MM.1S (cell line): ENCODE measurements at regions not wholly inside any gene's neighbourhood (a gene's known extent, or its start where the extent isn't known, plus 50 kb on each side); places are given as distances from the start of the nearest gene placed in this dataset.

ENCODE experiments used
- DNase-seq: peaks from one replicate; pipeline ENCODE4 v3.0.0-alpha.2; 2015
- H2AFZ ChIP-seq: fragments of 300-600 bp; sonication (generic); 2 replicates; pipeline ENCODE4 v1.6.0; 2016; ENCODE audit warnings: antibody characterized with exemption, low read length
- H3F3A ChIP-seq: fragments of 300-600 bp; sonication (generic); 2 replicates; pipeline ENCODE4 v1.6.1; 2016; ENCODE audit warnings: mild to moderate bottlenecking, antibody characterized with exemption, low read length, moderate library complexity, mixed read lengths; ENCODE audit not compliant: insufficient read depth
- H3K27ac ChIP-seq: fragments of 300-600 bp; sonication (generic); 2 replicates; pipeline ENCODE4 v1.5.1; 2016; ENCODE audit warnings: mild to moderate bottlenecking, low read length
- H3K27me3 ChIP-seq: fragments of 300-600 bp; sonication (generic); replicated peaks from 2 replicates; pipeline ENCODE4 v1.6.0; 2016; ENCODE audit warnings: low read length; ENCODE audit not compliant: insufficient read depth
- H3K36me3 ChIP-seq: fragments of 300-600 bp; sonication (generic); replicated peaks from 2 replicates; pipeline ENCODE4 v1.6.1; 2016; ENCODE audit warnings: mild to moderate bottlenecking, low read length, mixed read lengths; ENCODE audit not compliant: insufficient read depth
- H3K4me1 ChIP-seq: fragments of 300-600 bp; sonication (generic); 2 replicates; pipeline ENCODE4 v1.6.1; 2016; ENCODE audit warnings: low read length, mixed read lengths
- H3K4me2 ChIP-seq: fragments of 300-600 bp; sonication (generic); 2 replicates; pipeline ENCODE4 v1.6.0; 2016; ENCODE audit warnings: low read depth, low read length
- H3K4me3 ChIP-seq: fragments of 300-600 bp; sonication (generic); 2 replicates; pipeline ENCODE4 v1.5.1; 2016; ENCODE audit warnings: low read length, mixed read lengths
- H3K79me2 ChIP-seq: fragments of 300-600 bp; sonication (generic); 2 replicates; pipeline ENCODE4 v1.6.1; 2016; ENCODE audit warnings: mixed run types, low read length, mixed read lengths
- H3K9ac ChIP-seq: fragments of 300-600 bp; sonication (generic); 2 replicates; pipeline ENCODE4 v1.6.1; 2016; ENCODE audit warnings: low read length, mixed read lengths
- H3K9me2 ChIP-seq: fragments of 300-600 bp; sonication (generic); replicated peaks from 2 replicates; pipeline ENCODE4 v1.6.1; 2016; ENCODE audit warnings: mild to moderate bottlenecking, low read length, mixed read lengths; ENCODE audit not compliant: insufficient read depth
- H3K9me3 ChIP-seq: fragments of 300-600 bp; sonication (generic); replicated peaks from 2 replicates; pipeline ENCODE4 v1.6.1; 2016; ENCODE audit warnings: mild to moderate bottlenecking, low read length, mixed read lengths; ENCODE audit not compliant: insufficient read depth
- H4K20me1 ChIP-seq: fragments of 300-600 bp; sonication (generic); 2 replicates; pipeline ENCODE4 v1.6.1; 2016; ENCODE audit warnings: mild to moderate bottlenecking, low read length, moderate library complexity, mixed read lengths; ENCODE audit not compliant: insufficient read depth
- EZH2 ChIP-seq: fragments of 300-600 bp; sonication (generic); optimal IDR thresholded peaks from 2 replicates; pipeline ENCODE3; 2017; ENCODE audit warnings: low read depth, mild to moderate bottlenecking, antibody characterized with exemption, low read length, mixed read lengths
- EZH2phosphoT487 ChIP-seq: fragments of 300-600 bp; sonication (generic); IDR thresholded peaks from 2 replicates; pipeline ENCODE4 v1.6.1; 2018; ENCODE audit warnings: antibody characterized with exemption, low read length
- TF ChIP-seq, protein P1 (sequence below): fragments of 300-600 bp; sonication (generic); IDR thresholded peaks from 2 replicates; pipeline ENCODE4 v1.5.1; 2016; ENCODE audit warnings: antibody characterized with exemption, low read length, mixed read lengths

DNA sequence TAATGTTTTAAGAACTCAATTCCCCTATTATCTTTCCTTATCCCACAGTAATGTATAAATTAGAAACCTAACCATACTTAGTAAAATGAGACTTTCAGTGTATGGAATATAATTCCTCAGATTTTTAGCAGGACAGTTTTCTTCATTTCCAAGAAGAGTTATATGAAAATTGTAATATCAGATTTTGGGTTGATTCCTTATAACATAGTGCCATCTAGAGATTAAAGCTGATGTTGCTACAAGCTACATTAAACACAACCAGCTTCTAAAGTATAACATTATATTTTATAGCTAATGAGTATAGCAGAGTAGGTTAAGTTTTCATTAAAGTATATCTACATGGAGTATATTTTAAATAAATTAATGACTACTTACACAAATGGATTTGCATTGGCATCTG is 99.7 kb upstream of the MIR17HG start:
- Histone ChIP-seq H3K4me3 (no peak overlapping the region), H2AFZ (no peak overlapping the region), H3K79me2 (no peaks in the 10 kb centered on the region), H3K27me3 (no peaks in the 10 kb centered on the region), H3K36me3 (no peaks in the 10 kb centered on the region), H4K20me1 (no peaks in the 10 kb centered on the region), H3F3A (no peaks in the 10 kb centered on the region), H3K27ac (no peak overlapping the region), H3K9ac (no peak overlapping the region), H3K4me2 (no peak overlapping the region), H3K9me2 (no peaks in the 10 kb centered on the region), H3K9me3 (no peaks in the 10 kb centered on the region), H3K4me1 (no peaks in the 10 kb centered on the region)
- TF ChIP-seq, protein P1, sequence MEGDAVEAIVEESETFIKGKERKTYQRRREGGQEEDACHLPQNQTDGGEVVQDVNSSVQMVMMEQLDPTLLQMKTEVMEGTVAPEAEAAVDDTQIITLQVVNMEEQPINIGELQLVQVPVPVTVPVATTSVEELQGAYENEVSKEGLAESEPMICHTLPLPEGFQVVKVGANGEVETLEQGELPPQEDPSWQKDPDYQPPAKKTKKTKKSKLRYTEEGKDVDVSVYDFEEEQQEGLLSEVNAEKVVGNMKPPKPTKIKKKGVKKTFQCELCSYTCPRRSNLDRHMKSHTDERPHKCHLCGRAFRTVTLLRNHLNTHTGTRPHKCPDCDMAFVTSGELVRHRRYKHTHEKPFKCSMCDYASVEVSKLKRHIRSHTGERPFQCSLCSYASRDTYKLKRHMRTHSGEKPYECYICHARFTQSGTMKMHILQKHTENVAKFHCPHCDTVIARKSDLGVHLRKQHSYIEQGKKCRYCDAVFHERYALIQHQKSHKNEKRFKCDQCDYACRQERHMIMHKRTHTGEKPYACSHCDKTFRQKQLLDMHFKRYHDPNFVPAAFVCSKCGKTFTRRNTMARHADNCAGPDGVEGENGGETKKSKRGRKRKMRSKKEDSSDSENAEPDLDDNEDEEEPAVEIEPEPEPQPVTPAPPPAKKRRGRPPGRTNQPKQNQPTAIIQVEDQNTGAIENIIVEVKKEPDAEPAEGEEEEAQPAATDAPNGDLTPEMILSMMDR, result peak; percentile 17; the same call in 1 of the 2 replicates
- TF ChIP-seq EZH2, result no peak
- no peak for TF ChIP-seq EZH2phosphoT487
- DNase-seq, result peak; percentile 12

DNA sequence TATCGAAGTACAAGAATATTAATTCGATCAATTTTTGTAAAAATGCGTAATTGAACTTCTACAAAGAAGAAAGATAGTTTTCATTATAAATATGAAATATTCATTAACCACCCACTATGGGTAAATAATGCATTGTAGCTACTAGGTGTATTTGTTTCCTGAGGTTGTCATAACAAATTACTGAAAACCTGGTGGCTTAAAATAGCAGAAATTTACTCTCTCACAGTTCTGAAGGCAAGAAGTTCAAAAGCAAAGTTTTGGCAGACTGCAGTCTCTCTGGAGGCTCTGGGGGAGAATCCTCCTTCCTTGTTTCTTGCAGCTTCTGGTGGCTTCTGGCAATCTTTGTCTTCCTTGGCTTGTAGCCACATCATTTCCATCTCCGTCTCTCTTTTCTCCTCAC is 99.2 kb upstream of the MIR17HG start:
- Histone ChIP-seq H3K27me3 (no peaks in the 10 kb centered on the region), H2AFZ (no peak overlapping the region), H3K4me2 (no peak overlapping the region), H3K9ac (no peak overlapping the region), H3F3A (no peaks in the 10 kb centered on the region), H3K4me3 (no peak overlapping the region), H3K4me1 (no peaks in the 10 kb centered on the region), H3K27ac (no peak overlapping the region), H3K9me2 (no peaks in the 10 kb centered on the region), H4K20me1 (no peaks in the 10 kb centered on the region), H3K9me3 (no peaks in the 10 kb centered on the region), H3K36me3 (no peaks in the 10 kb centered on the region), H3K79me2 (no peaks in the 10 kb centered on the region)
- TF ChIP-seq, protein P1, result no peak
- TF ChIP-seq EZH2phosphoT487 (no peak), EZH2 (no peak)
- no peak for DNase-seq

DNA sequence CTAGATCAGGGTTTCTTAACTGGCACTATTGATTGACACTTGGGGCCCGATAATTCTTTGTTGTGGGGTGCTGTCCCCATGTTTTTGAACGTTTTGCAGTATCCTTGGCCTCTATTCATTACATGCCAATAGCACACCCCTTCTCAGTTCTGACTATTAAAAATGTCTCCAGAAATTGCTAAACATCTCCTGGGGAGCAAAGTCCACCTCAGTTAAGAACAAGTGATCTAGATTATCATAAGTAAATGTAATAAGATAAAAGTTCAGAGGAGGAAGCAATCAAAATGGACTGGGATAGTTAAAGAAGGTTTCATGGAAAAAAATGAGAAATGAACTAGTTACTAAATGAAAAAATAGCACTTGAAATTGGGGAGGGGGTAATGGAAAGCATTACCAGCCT is 98.1 kb upstream of the MIR17HG start:
- Histone ChIP-seq H2AFZ (no peak overlapping the region), H3K27ac (no peak overlapping the region), H3K27me3 (no peaks in the 10 kb centered on the region), H3K4me1 (no peaks in the 10 kb centered on the region), H3K9ac (no peak overlapping the region), H3K79me2 (no peaks in the 10 kb centered on the region), H3K4me3 (no peak overlapping the region), H3K4me2 (no peak overlapping the region), H3F3A (no peaks in the 10 kb centered on the region), H3K9me3 (no peaks in the 10 kb centered on the region), H3K36me3 (no peaks in the 10 kb centered on the region), H3K9me2 (no peaks in the 10 kb centered on the region), H4K20me1 (no peaks in the 10 kb centered on the region)
- DNase-seq, result no peak
- TF ChIP-seq, protein P1, result no peak
- TF ChIP-seq EZH2phosphoT487 (no peak), EZH2 (no peak)
